Neural progenitor cell (in vitro differentiated cells): ENCODE measurements at regions not wholly inside any gene's neighbourhood (a gene's known extent, or its start where the extent isn't known, plus 50 kb on each side); places are given as distances from the start of the nearest gene placed in this dataset.

Source experiments
- DNase-seq: peaks from one replicate; pipeline ENCODE4 v3.0.0-alpha.2; 2016; ENCODE audit warnings: low spot score
- H2AFZ ChIP-seq: fragments of 200-600 bp; sonication (generic); replicated peaks from 2 replicates; pipeline ENCODE4 v1.6.1; 2016; ENCODE audit warnings: antibody characterized with exemption
- H3F3A ChIP-seq: fragments of 200-600 bp; sonication (generic); 2 replicates; pipeline ENCODE4 v1.6.1; 2016; ENCODE audit warnings: antibody characterized with exemption, low read depth
- H3K27ac ChIP-seq: fragments of 200-600 bp; sonication (generic); 2 replicates; pipeline ENCODE4 v1.5.1; 2016; ENCODE audit warnings: mild to moderate bottlenecking
- H3K27me3 ChIP-seq: fragments of 200-600 bp; sonication (generic); 2 replicates; pipeline ENCODE4 v1.6.1; 2016; ENCODE audit warnings: mild to moderate bottlenecking, moderate library complexity
- H3K36me3 ChIP-seq: fragments of 200-600 bp; sonication (generic); 2 replicates; pipeline ENCODE4 v1.5.1; 2016
- H3K4me1 ChIP-seq: fragments of 200-600 bp; sonication (generic); 2 replicates; pipeline ENCODE4 v1.6.1; 2016; ENCODE audit warnings: mixed run types
- H3K4me2 ChIP-seq: fragments of 200-600 bp; sonication (generic); 2 replicates; pipeline ENCODE4 v1.6.1; 2016
- H3K4me3 ChIP-seq: fragments of 200-600 bp; sonication (generic); 2 replicates; pipeline ENCODE4 v1.5.1; 2016
- H3K79me2 ChIP-seq: fragments of 200-600 bp; sonication (generic); 2 replicates; pipeline ENCODE4 v1.6.1; 2016; ENCODE audit warnings: low read depth
- H3K9ac ChIP-seq: fragments of 200-600 bp; sonication (generic); 2 replicates; pipeline ENCODE4 v1.6.1; 2016
- H3K9me3 ChIP-seq: fragments of 200-600 bp; sonication (generic); 2 replicates; pipeline ENCODE4 v1.5.1; 2016; ENCODE audit warnings: low read depth
- H4K20me1 ChIP-seq: fragments of 200-600 bp; sonication (generic); 2 replicates; pipeline ENCODE4 v1.6.1; 2016; ENCODE audit warnings: low read depth
- H3K27ac Mint-ChIP-seq: 3 replicates; pipeline ENCODE4 v1.8.0; 2021; ENCODE audit warnings: mixed read lengths
- H3K27me3 Mint-ChIP-seq: 2 replicates; pipeline ENCODE4 v1.8.0; 2022; ENCODE audit warnings: low read depth, mild to moderate bottlenecking, inconsistent platforms, moderate library complexity, mixed read lengths; ENCODE audit not compliant: insufficient read depth
- H3K36me3 Mint-ChIP-seq: 3 replicates; pipeline ENCODE4 v1.8.0; 2021; ENCODE audit warnings: mixed read lengths
- H3K4me1 Mint-ChIP-seq: 3 replicates; pipeline ENCODE4 v1.8.0; 2021; ENCODE audit warnings: mixed read lengths
- H3K4me3 Mint-ChIP-seq: 3 replicates; pipeline ENCODE4 v1.8.0; 2021; ENCODE audit warnings: mild to moderate bottlenecking, moderate library complexity, mixed read lengths
- H3K9me3 Mint-ChIP-seq: 3 replicates; pipeline ENCODE4 v1.8.0; 2020; ENCODE audit warnings: mixed read lengths
- EZH2 ChIP-seq: fragments of 200-600 bp; sonication (generic); IDR thresholded peaks from 2 replicates; pipeline ENCODE4 v1.6.1; 2017; ENCODE audit warnings: antibody characterized with exemption, mild to moderate bottlenecking, moderate library complexity
- EZH2phosphoT487 ChIP-seq: fragments of 200-600 bp; sonication (generic); IDR thresholded peaks from 2 replicates; pipeline ENCODE4 v1.6.1; 2017; ENCODE audit warnings: antibody characterized with exemption
- TF ChIP-seq, protein P1 (sequence below): fragments of 200-600 bp; sonication (generic); IDR thresholded peaks from 2 replicates; pipeline ENCODE4 v1.5.1; 2017; ENCODE audit warnings: antibody characterized with exemption, mild to moderate bottlenecking

DNA sequence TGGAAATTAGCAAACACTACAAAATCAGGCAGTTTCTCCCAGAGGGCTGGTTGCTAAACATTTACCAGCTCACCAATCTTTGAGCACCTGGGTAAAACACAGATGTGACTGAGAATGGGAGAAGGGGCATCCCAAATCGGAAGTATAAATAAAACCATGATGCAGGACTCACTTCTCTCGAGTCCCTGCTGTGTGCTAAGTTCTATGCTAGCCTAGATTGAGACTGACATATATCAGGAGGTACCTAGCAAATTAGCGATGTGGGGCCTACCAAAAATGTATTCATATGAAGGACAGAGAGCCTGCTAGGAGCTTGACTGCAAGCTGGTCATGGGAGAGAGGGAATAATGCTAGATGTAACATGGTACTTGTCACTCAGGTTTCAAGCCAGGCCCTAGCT lies 171.9 kb upstream of the PGRMC2 start:
- Histone ChIP-seq H3K9me3 (no peaks in the 10 kb centered on the region), H3K4me2 (no peak overlapping the region), H3K4me3 (no peak overlapping the region), H2AFZ (no peak overlapping the region), H3K36me3 (no peaks in the 10 kb centered on the region), H4K20me1 (peaks cover 13% of the 10 kb centered on the region), H3K9ac (no peak overlapping the region), H3K27ac (no peak overlapping the region), H3K27me3 (peaks cover 24% of the 10 kb centered on the region), H3K79me2 (no peaks in the 10 kb centered on the region), H3F3A (peaks cover 22% of the 10 kb centered on the region), H3K4me1 (peaks cover 16% of the 10 kb centered on the region)
- H3K27ac Mint-ChIP-seq, result no peak overlapping the region
- H3K27me3 Mint-ChIP-seq, result peaks cover 11% of the 10 kb centered on the region
- no peak for TF ChIP-seq EZH2
- no peak for TF ChIP-seq EZH2phosphoT487
- TF ChIP-seq, protein P1, sequence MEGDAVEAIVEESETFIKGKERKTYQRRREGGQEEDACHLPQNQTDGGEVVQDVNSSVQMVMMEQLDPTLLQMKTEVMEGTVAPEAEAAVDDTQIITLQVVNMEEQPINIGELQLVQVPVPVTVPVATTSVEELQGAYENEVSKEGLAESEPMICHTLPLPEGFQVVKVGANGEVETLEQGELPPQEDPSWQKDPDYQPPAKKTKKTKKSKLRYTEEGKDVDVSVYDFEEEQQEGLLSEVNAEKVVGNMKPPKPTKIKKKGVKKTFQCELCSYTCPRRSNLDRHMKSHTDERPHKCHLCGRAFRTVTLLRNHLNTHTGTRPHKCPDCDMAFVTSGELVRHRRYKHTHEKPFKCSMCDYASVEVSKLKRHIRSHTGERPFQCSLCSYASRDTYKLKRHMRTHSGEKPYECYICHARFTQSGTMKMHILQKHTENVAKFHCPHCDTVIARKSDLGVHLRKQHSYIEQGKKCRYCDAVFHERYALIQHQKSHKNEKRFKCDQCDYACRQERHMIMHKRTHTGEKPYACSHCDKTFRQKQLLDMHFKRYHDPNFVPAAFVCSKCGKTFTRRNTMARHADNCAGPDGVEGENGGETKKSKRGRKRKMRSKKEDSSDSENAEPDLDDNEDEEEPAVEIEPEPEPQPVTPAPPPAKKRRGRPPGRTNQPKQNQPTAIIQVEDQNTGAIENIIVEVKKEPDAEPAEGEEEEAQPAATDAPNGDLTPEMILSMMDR, result no peak
- peaks cover 5% of the 10 kb centered on the region for H3K4me1 Mint-ChIP-seq
- no peaks in the 10 kb centered on the region for H3K36me3 Mint-ChIP-seq
- H3K9me3 Mint-ChIP-seq, result no peaks in the 10 kb centered on the region
- DNase-seq, result no peak
- H3K4me3 Mint-ChIP-seq, result no peak overlapping the region

DNA sequence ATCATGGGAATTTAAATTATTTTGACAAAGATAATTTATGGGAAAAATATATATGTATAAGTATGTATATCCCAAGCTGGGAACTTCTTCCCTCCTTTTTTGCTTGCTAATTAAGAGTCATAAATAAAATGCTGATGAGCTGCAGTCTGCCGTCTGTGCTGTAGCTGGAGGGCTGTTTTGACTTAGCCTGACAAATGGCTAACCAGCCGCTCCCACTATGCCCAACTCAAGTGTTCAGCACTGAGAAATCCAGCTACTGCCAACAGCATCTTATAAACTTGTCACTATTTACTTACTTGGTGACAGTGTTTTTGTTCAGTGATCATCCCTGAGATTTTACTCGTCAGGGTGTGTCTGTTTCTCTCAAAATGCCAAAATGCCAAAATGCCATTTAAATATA lies 171.2 kb upstream of the PGRMC2 start:
- no peak for DNase-seq
- peaks cover 13% of the 10 kb centered on the region for H4K20me1 ChIP-seq
- no peak overlapping the region for H3K4me2 ChIP-seq
- TF ChIP-seq EZH2phosphoT487 (no peak), EZH2 (no peak)
- TF ChIP-seq, protein P1, result no peak
- no peaks in the 10 kb centered on the region for H3K79me2 ChIP-seq
- Mint-ChIP-seq H3K27me3 (peaks cover 12% of the 10 kb centered on the region), H3K27ac (no peak overlapping the region), H3K9me3 (no peaks in the 10 kb centered on the region), H3K4me1 (peaks cover 11% of the 10 kb centered on the region), H3K4me3 (no peak overlapping the region), H3K36me3 (no peaks in the 10 kb centered on the region)
- H3K36me3 ChIP-seq, result no peaks in the 10 kb centered on the region
- peaks cover 24% of the 10 kb centered on the region for H3K27me3 ChIP-seq
- H3K9me3 ChIP-seq, result no peaks in the 10 kb centered on the region
- no peak overlapping the region for H3K4me3 ChIP-seq
- no peak overlapping the region for H3K9ac ChIP-seq
- H3F3A ChIP-seq, result peaks cover 22% of the 10 kb centered on the region
- no peak overlapping the region for H2AFZ ChIP-seq
- H3K4me1 ChIP-seq, result peaks cover 16% of the 10 kb centered on the region
- no peak overlapping the region for H3K27ac ChIP-seq

DNA sequence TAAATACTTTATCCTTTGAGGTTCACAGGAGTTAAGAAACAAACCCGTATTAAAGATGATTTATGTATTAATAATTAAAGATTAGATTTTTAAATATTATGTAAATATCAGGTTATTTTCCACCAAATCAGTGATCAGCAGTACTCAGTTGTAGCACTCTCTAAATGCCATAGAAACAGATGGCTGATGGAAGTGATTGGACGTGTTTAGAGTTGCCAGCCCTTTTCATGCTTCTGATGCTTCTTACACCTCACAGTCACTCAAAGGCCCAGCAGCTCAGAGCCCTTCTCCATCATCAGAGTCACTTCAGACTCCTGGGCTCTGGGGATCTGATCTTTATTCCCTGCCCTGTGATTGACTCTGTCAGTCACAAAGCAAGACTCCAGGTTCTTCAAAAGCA lies 170.1 kb upstream of the PGRMC2 start:
- peaks cover 21% of the 10 kb centered on the region for H3F3A ChIP-seq
- TF ChIP-seq, protein P1, result no peak
- TF ChIP-seq EZH2 (no peak), EZH2phosphoT487 (no peak)
- no peak overlapping the region for H3K4me3 Mint-ChIP-seq

DNA sequence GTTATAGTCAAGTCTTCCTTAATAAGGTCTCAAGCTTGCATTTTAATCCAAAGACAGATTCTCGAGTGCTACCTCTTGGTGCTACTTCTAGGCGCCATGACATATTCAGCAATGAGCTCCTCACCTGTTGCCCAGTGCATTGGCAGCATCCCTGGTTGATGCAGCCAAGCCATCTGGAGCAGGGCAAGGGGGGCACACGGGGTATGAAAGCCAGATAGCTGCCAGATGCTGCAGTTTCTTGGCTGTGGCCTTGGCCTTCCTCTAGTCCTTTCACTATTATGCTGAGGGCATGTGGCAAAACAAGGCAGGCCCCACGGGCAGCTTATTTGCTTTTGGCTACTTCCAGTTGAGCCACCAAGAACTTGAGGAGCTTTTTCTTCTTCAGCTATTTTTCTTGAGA lies 168.6 kb upstream of the PGRMC2 start:
- Histone ChIP-seq H2AFZ (no peak overlapping the region), H3K27ac (no peak overlapping the region), H3K9ac (no peak overlapping the region), H3K4me1 (peaks cover 13% of the 10 kb centered on the region), H3K4me2 (no peak overlapping the region), H3K4me3 (no peak overlapping the region), H4K20me1 (peaks cover 4% of the 10 kb centered on the region), H3K36me3 (no peaks in the 10 kb centered on the region), H3K79me2 (no peaks in the 10 kb centered on the region), H3F3A (peaks cover 6% of the 10 kb centered on the region), H3K27me3 (peaks cover 24% of the 10 kb centered on the region), H3K9me3 (no peaks in the 10 kb centered on the region)
- DNase-seq, result no peak
- Mint-ChIP-seq H3K4me3 (no peak overlapping the region), H3K27me3 (peaks cover 14% of the 10 kb centered on the region), H3K9me3 (no peaks in the 10 kb centered on the region), H3K4me1 (peaks cover 13% of the 10 kb centered on the region), H3K27ac (no peak overlapping the region), H3K36me3 (no peaks in the 10 kb centered on the region)
- TF ChIP-seq EZH2phosphoT487, result no peak
- TF ChIP-seq, protein P1, result no peak
- no peak for TF ChIP-seq EZH2

More for the DNA sequence above, 170.1 kb upstream of the PGRMC2 start:
- H2AFZ ChIP-seq, result no peak overlapping the region
- no peak overlapping the region for H3K27ac Mint-ChIP-seq
- no peak overlapping the region for H3K9ac ChIP-seq
- H3K79me2 ChIP-seq, result no peaks in the 10 kb centered on the region
- no peak overlapping the region for H3K4me3 ChIP-seq
- H3K27me3 ChIP-seq, result peaks cover 24% of the 10 kb centered on the region
- no peak for DNase-seq
- no peak overlapping the region for H3K4me2 ChIP-seq
- H3K9me3 Mint-ChIP-seq, result no peaks in the 10 kb centered on the region
- H3K27me3 Mint-ChIP-seq, result peaks cover 14% of the 10 kb centered on the region
- no peak overlapping the region for H3K27ac ChIP-seq
- H3K36me3 Mint-ChIP-seq, result no peaks in the 10 kb centered on the region
- H3K4me1 Mint-ChIP-seq, result peaks cover 13% of the 10 kb centered on the region
- no peaks in the 10 kb centered on the region for H3K36me3 ChIP-seq
- H4K20me1 ChIP-seq, result peaks cover 13% of the 10 kb centered on the region
- H3K4me1 ChIP-seq, result peaks cover 25% of the 10 kb centered on the region
- no peaks in the 10 kb centered on the region for H3K9me3 ChIP-seq
